K562 (cell line): ENCODE measurements at regions not wholly inside any gene's neighbourhood (a gene's known extent, or its start where the extent isn't known, plus 50 kb on each side); places are given as distances from the start of the nearest gene placed in this dataset.

Experiments
- ATAC-seq: fragments of 200-7000 bp; cut with Tn5 transposase; 3 replicates; pipeline ENCODE4 v1.9.1; 2020; ENCODE audit warnings: moderate library complexity
- BruUV-seq: library from RNA; stranded (reverse); fragments of 400-500 nt; replicated peaks from 2 replicates; lab custom pipeline; 2021; lab: Mats Ljungman, UMichigan
- CTCF ChIA-PET: fragments of 300-600 bp; formaldehyde crosslinking; extraction: SDS; loops from one replicate; lab custom pipeline; 2021; ENCODE audit warnings: low intra/inter-chr PET ratio; lab: Yijun Ruan, JAX
- POLR2A ChIA-PET: fragments of 300-600, 350-650 bp; sonication (Branson Sonifier 250); formaldehyde crosslinking; extraction: SDS; loops from one replicate; lab custom pipeline; 2021; ENCODE audit warnings: antibody characterized with exemption, inconsistent platforms; lab: Yijun Ruan, JAX
- DNase-seq, 4 experiments: peaks; one replicate each; pipeline versions ENCODE4 v3.0.0 to v3.0.0-alpha.2; 2011 to 2018; ENCODE audit warnings: low spot score in 3 of 4, mixed read lengths in 3 of 4; ENCODE audit errors: extremely low read depth in 1 of 4
- FAIRE-seq: peaks from 2 replicates; lab custom pipeline; 2011; peaks lifted over from hg19 to GRCh38; lab: Jason Lieb, UNC
- H2AFZ ChIP-seq: 2 replicates; pipeline ENCODE4 v1.6.0; 2011; ENCODE audit warnings: low read depth, low read length, control low read depth, inconsistent platforms
- H3K27ac ChIP-seq: fragments of 200-600 bp; 3 replicates; pipeline ENCODE4 v1.8.0; 2011; ENCODE audit warnings: low read depth, mild to moderate bottlenecking, control low read depth, inconsistent platforms, low read length, moderate library complexity, mixed read lengths; ENCODE audit errors: extremely low read depth
- H3K27me3 ChIP-seq, 2 experiments: fragments of 300-600 bp in 1 of 2; 2 replicates in 1 of 2; 3 replicates in 1 of 2; pipeline versions ENCODE4 v1.6.0 to v1.8.0; 2011; ENCODE audit warnings: inconsistent platforms in 2 of 2, low read length in 2 of 2, mild to moderate bottlenecking in 1 of 2, mixed read lengths in 1 of 2, moderate library complexity in 1 of 2; ENCODE audit not compliant: control insufficient read depth in 2 of 2, insufficient read depth in 2 of 2
- H3K36me3 ChIP-seq: fragments of 300-600 bp; 3 replicates; pipeline ENCODE4 v1.8.0; 2011; ENCODE audit warnings: mild to moderate bottlenecking, low read length, inconsistent platforms; ENCODE audit not compliant: control insufficient read depth, insufficient read depth
- H3K4me1 ChIP-seq, 2 experiments: fragments of 200-600 bp in 1 of 2; replicated peaks in 1 of 2; 2 replicates in 1 of 2; 3 replicates in 1 of 2; pipeline versions ENCODE4 v1.5.1 to v1.8.0; 2011; ENCODE audit warnings: inconsistent platforms in 2 of 2, low read length in 2 of 2, mild to moderate bottlenecking in 1 of 2, mixed read lengths in 1 of 2, moderate library complexity in 1 of 2; ENCODE audit not compliant: control insufficient read depth in 2 of 2, insufficient read depth in 2 of 2
- H3K4me2 ChIP-seq: 2 replicates; pipeline ENCODE4 v1.6.1; 2011; ENCODE audit warnings: low read length, control low read depth, inconsistent platforms, mixed read lengths; ENCODE audit not compliant: insufficient read depth
- H3K4me3 ChIP-seq: fragments of 200-600 bp; sonication (generic), shearing (Covaris generic); 2 replicates; pipeline ENCODE4 v1.5.1; 2016; ENCODE audit warnings: control low read depth, inconsistent platforms
- H3K79me2 ChIP-seq: fragments of 200-600 bp; 3 replicates; pipeline ENCODE4 v1.8.0; 2011; ENCODE audit warnings: low read length, inconsistent platforms; ENCODE audit not compliant: control insufficient read depth, insufficient read depth
- H3K9ac ChIP-seq, 2 experiments: 2 replicates each; pipeline versions ENCODE4 v1.6.0 to v1.6.1; 2011; ENCODE audit warnings: low read depth in 2 of 2, low read length in 2 of 2, control low read depth in 1 of 2, inconsistent platforms in 1 of 2, mild to moderate bottlenecking in 1 of 2, mixed read lengths in 1 of 2; ENCODE audit not compliant: insufficient read depth in 1 of 2
- H3K9me1 ChIP-seq: one replicate; pipeline ENCODE4 v1.6.0; 2011; ENCODE audit warnings: inconsistent platforms, mild to moderate bottlenecking, low read length, moderate library complexity; ENCODE audit not compliant: control insufficient read depth, insufficient read depth
- H3K9me3 ChIP-seq: replicated peaks from 2 replicates; pipeline ENCODE4 v1.5.1; 2011; ENCODE audit warnings: low read depth, low read length, inconsistent platforms; ENCODE audit not compliant: control insufficient read depth, insufficient read depth
- H4K20me1 ChIP-seq: replicated peaks from 2 replicates; pipeline ENCODE4 v1.6.1; 2011; ENCODE audit warnings: low read length, inconsistent platforms, mixed read lengths; ENCODE audit not compliant: control insufficient read depth, insufficient read depth
- MAFG ChIP-seq: fragments of 450-650 bp; conservative IDR thresholded peaks from 2 replicates; pipeline ENCODE4 v1.6.1; 2016; ENCODE audit warnings: missing genetic modification characterization, missing compliant biosample characterization
- NFE2L1 ChIP-seq: fragments of 450-650 bp; IDR thresholded peaks from 2 replicates; pipeline ENCODE4 v1.6.1; 2016; ENCODE audit warnings: missing genetic modification characterization, low read depth, mild to moderate bottlenecking, missing compliant biosample characterization, moderate library complexity, borderline replicate concordance
- ZNF316 ChIP-seq: fragments of 450-650 bp; IDR thresholded peaks from 2 replicates; pipeline ENCODE4 v1.6.1; 2016
- WGBS: fragments of 100-300 bp; shearing (Covaris generic); methylation state at CpG from one replicate; pipeline ENCODE4 v1.1.6; 2016; ENCODE audit warnings: low coverage, mixed read lengths; ENCODE audit not compliant: insufficient coverage; ENCODE audit errors: missing lambda C conversion rate; 5-methylcytosine and 5-hydroxymethylcytosine counted together
- in situ Hi-C: fragments of 300-500 bp; cut with MboI; formaldehyde crosslinking; loops from 4 replicates; pipeline ENCODE4 v1.15.0; 2018; ENCODE audit warnings: inconsistent platforms, mixed read lengths
- intact Hi-C: fragments of 100-400 bp; cut with micrococcal nuclease; formaldehyde crosslinking; loops from 2 replicates; pipeline ENCODE4 v1.14.2; 2022

- intact Hi-C loops, result loop anchor here (10.0 kb wide), 1 partner anchor 1079 kb away; the partner anchor contains the start of gene FAM181A
- Histone ChIP-seq H3K4me2 (no peak overlapping the region), H3K9me3 (no peaks in the 10 kb centered on the region), H2AFZ (no peak overlapping the region), H3K79me2 (no peaks in the 10 kb centered on the region), H4K20me1 (no peaks in the 10 kb centered on the region), H3K4me1 (no peaks in the 10 kb centered on the region; a peak in 1 of 5 replicates), H3K36me3 (no peaks in the 10 kb centered on the region), H3K4me3 (no peak overlapping the region), H3K27ac (no peak overlapping the region), H3K27me3 (peaks cover 0 to 31% of the 10 kb centered on the region in 2 experiments), H3K9me1 (no peaks in the 10 kb centered on the region), H3K9ac (no peak overlapping the region)
- TF ChIP-seq NFE2L1, result no peak
- peak; percentile 44 for TF ChIP-seq ZNF316
- no peak for DNase-seq
- ChIA-PET CTCF (no interaction called here), POLR2A (no interaction called here)
- ATAC-seq, result no peak
- FAIRE-seq, result no peak
- no TSS peak for BruUV-seq
- in situ Hi-C loops, result no loop called here
- WGBS, result 2% methylated on average over 8 of the region's 11 CpGs
Measured at GRCh38 chr14:95003099-95003960, 154.0 kb downstream of the DICER1 start.

GRCh38 chr14:94998685-94999084 is 158.6 kb downstream of the DICER1 start:
- in situ Hi-C loops, result no loop called here
- DNase-seq (no peak), ATAC-seq (no peak), FAIRE-seq (no peak)
- no peak overlapping the region for H3K27ac ChIP-seq
- no peak overlapping the region for H2AFZ ChIP-seq
- POLR2A ChIA-PET, result no interaction called here
- H3K9ac ChIP-seq, result no peak overlapping the region
- no TSS peak for BruUV-seq
- H3K79me2 ChIP-seq, result no peaks in the 10 kb centered on the region
- H3K36me3 ChIP-seq, result no peaks in the 10 kb centered on the region
- H3K9me3 ChIP-seq, result no peaks in the 10 kb centered on the region
- H3K4me1 ChIP-seq, result no peaks in the 10 kb centered on the region; a peak in 1 of 5 replicates
- WGBS, result 1% methylated on average over 8 of the region's 10 CpGs
- H3K27me3 ChIP-seq, result peaks cover 0 to 24% of the 10 kb centered on the region in 2 experiments; a peak in 4 of 5 replicates
- intact Hi-C loops, result no loop called here
- no peak overlapping the region for H3K4me3 ChIP-seq
- no peak overlapping the region for H3K4me2 ChIP-seq
- no peak for TF ChIP-seq MAFG
- CTCF ChIA-PET, result no interaction called here
- no peaks in the 10 kb centered on the region for H3K9me1 ChIP-seq
- no peaks in the 10 kb centered on the region for H4K20me1 ChIP-seq
